ENCODE measurements at regions not wholly inside any gene's neighbourhood (a gene's known extent, or its start where the extent isn't known, plus 50 kb on each side); places are given as distances from the start of the nearest gene placed in this dataset.

- Mint-ChIP-seq H3K4me3 (no peak overlapping the region), H3K27ac (no peak overlapping the region), H3K9me3 (no peaks in the 10 kb centered on the region), H3K4me1 (no peaks in the 10 kb centered on the region), H3K36me3 (no peaks in the 10 kb centered on the region)
- no peak for DNase-seq (ENCODE audit: low spot score in 2 of 2)
- ATAC-seq: no peak
Measured at GRCh38 chr15:70319466-70319865, 221.7 kb upstream of the TLE3 start.

GRCh38 chr15:70318594-70319465, 221.1 kb upstream of the TLE3 start:
- no peaks in the 10 kb centered on the region for H3K9me3 Mint-ChIP-seq
- no peak for DNase-seq (ENCODE audit: low spot score in 2 of 2)
- H3K36me3 Mint-ChIP-seq: no peaks in the 10 kb centered on the region
- H3K27ac Mint-ChIP-seq: no peak overlapping the region
- ATAC-seq: no peak
- no peaks in the 10 kb centered on the region for H3K4me1 Mint-ChIP-seq
- H3K4me3 Mint-ChIP-seq: no peak overlapping the region

- no peak for DNase-seq (ENCODE audit: low spot score in 2 of 2)
- H3K36me3 Mint-ChIP-seq: no peaks in the 10 kb centered on the region
- H3K4me3 Mint-ChIP-seq: no peak overlapping the region
- no peaks in the 10 kb centered on the region for H3K4me1 Mint-ChIP-seq
- H3K9me3 Mint-ChIP-seq: no peaks in the 10 kb centered on the region
- ATAC-seq: no peak
- no peak overlapping the region for H3K27ac Mint-ChIP-seq
Measured at GRCh38 chr15:70316059-70316600, 218.4 kb upstream of the TLE3 start.

- Mint-ChIP-seq H3K4me1 (no peaks in the 10 kb centered on the region), H3K9me3 (no peaks in the 10 kb centered on the region), H3K4me3 (no peak overlapping the region), H3K27ac (no peak overlapping the region), H3K36me3 (no peaks in the 10 kb centered on the region)
- DNase-seq (ENCODE audit: low spot score in 2 of 2) (no peak), ATAC-seq (no peak)
Measured at GRCh38 chr15:70315431-70315830, 217.7 kb upstream of the TLE3 start.

GRCh38 chr15:70314688-70315087, 217.0 kb upstream of the TLE3 start:
- Mint-ChIP-seq H3K9me3 (no peaks in the 10 kb centered on the region), H3K4me3 (no peak overlapping the region), H3K36me3 (no peaks in the 10 kb centered on the region), H3K27ac (no peak overlapping the region), H3K4me1 (peaks cover under 1% of the 10 kb centered on the region)
- DNase-seq (ENCODE audit: low spot score in 2 of 2): no peak
- ATAC-seq: no peak

GRCh38 chr15:70314018-70314354, 216.3 kb upstream of the TLE3 start:
- DNase-seq (ENCODE audit: low spot score in 2 of 2): no peak
- no peak overlapping the region for H3K27ac Mint-ChIP-seq
- H3K9me3 Mint-ChIP-seq: no peaks in the 10 kb centered on the region
- ATAC-seq: no peak
- H3K36me3 Mint-ChIP-seq: no peaks in the 10 kb centered on the region
- H3K4me1 Mint-ChIP-seq: peaks cover 8% of the 10 kb centered on the region
- no peak overlapping the region for H3K4me3 Mint-ChIP-seq

GRCh38 chr15:70313099-70314017, 215.6 kb upstream of the TLE3 start:
- ATAC-seq (peak; percentile 54), DNase-seq (ENCODE audit: low spot score in 2 of 2) (no peak)
- H3K4me1 Mint-ChIP-seq: peaks cover 14% of the 10 kb centered on the region
- H3K27ac Mint-ChIP-seq: no peak overlapping the region
- no peaks in the 10 kb centered on the region for H3K9me3 Mint-ChIP-seq
- no peak overlapping the region for H3K4me3 Mint-ChIP-seq
- H3K36me3 Mint-ChIP-seq: no peaks in the 10 kb centered on the region

- Mint-ChIP-seq H3K4me1 (peaks cover 20% of the 10 kb centered on the region), H3K27ac (no peak overlapping the region), H3K4me3 (no peak overlapping the region), H3K9me3 (no peaks in the 10 kb centered on the region), H3K36me3 (no peaks in the 10 kb centered on the region)
- DNase-seq (ENCODE audit: low spot score in 2 of 2): no peak
- no peak for ATAC-seq
Measured at GRCh38 chr15:70311821-70312220, 214.1 kb upstream of the TLE3 start.

- H3K27ac Mint-ChIP-seq: no peak overlapping the region
- H3K4me3 Mint-ChIP-seq: no peak overlapping the region
- DNase-seq (ENCODE audit: low spot score in 2 of 2) (no peak), ATAC-seq (no peak)
- peaks cover 20% of the 10 kb centered on the region for H3K4me1 Mint-ChIP-seq
- H3K9me3 Mint-ChIP-seq: no peaks in the 10 kb centered on the region
- H3K36me3 Mint-ChIP-seq: no peaks in the 10 kb centered on the region
Measured at GRCh38 chr15:70309716-70310115, 212.0 kb upstream of the TLE3 start.

- H3K27ac Mint-ChIP-seq: no peak overlapping the region
- peaks cover 20% of the 10 kb centered on the region for H3K4me1 Mint-ChIP-seq
- no peak for ATAC-seq
- DNase-seq (ENCODE audit: low spot score in 2 of 2): no peak
- no peaks in the 10 kb centered on the region for H3K9me3 Mint-ChIP-seq
- H3K36me3 Mint-ChIP-seq: no peaks in the 10 kb centered on the region
- no peak overlapping the region for H3K4me3 Mint-ChIP-seq
Measured at GRCh38 chr15:70308735-70309434, 211.2 kb upstream of the TLE3 start.

- ATAC-seq (peak; percentile 94), DNase-seq (ENCODE audit: low spot score in 2 of 2) (peak in 1 of 2 donors; percentile 70)
- H3K9me3 Mint-ChIP-seq: no peaks in the 10 kb centered on the region
- H3K4me1 Mint-ChIP-seq: peaks cover 20% of the 10 kb centered on the region
- H3K27ac Mint-ChIP-seq: peak overlapping the region; percentile 9
- H3K4me3 Mint-ChIP-seq: no peak overlapping the region
- H3K36me3 Mint-ChIP-seq: no peaks in the 10 kb centered on the region
Measured at GRCh38 chr15:70308011-70308734, 210.5 kb upstream of the TLE3 start.

- Mint-ChIP-seq H3K4me3 (no peak overlapping the region), H3K36me3 (no peaks in the 10 kb centered on the region), H3K9me3 (no peaks in the 10 kb centered on the region), H3K4me1 (peaks cover 20% of the 10 kb centered on the region), H3K27ac (no peak overlapping the region)
- ATAC-seq (no peak), DNase-seq (ENCODE audit: low spot score in 2 of 2) (no peak)
Measured at GRCh38 chr15:70306582-70306981, 208.9 kb upstream of the TLE3 start.

GRCh38 chr15:70306081-70306480, 208.4 kb upstream of the TLE3 start:
- Mint-ChIP-seq H3K4me3 (no peak overlapping the region), H3K9me3 (no peaks in the 10 kb centered on the region), H3K36me3 (no peaks in the 10 kb centered on the region), H3K4me1 (peaks cover 21% of the 10 kb centered on the region), H3K27ac (no peak overlapping the region)
- no peak for DNase-seq (ENCODE audit: low spot score in 2 of 2)
- ATAC-seq: no peak

GRCh38 chr15:70303981-70304380, 206.3 kb upstream of the TLE3 start:
- no peaks in the 10 kb centered on the region for H3K36me3 Mint-ChIP-seq

More at GRCh38 chr15:70303981-70304380, 206.3 kb upstream of the TLE3 start:
- DNase-seq (ENCODE audit: low spot score in 2 of 2): no peak
- H3K4me1 Mint-ChIP-seq: peaks cover 24% of the 10 kb centered on the region
- no peak overlapping the region for H3K27ac Mint-ChIP-seq
- no peaks in the 10 kb centered on the region for H3K9me3 Mint-ChIP-seq
- no peak for ATAC-seq
- H3K4me3 Mint-ChIP-seq: no peak overlapping the region
